Astrocyte (in vitro differentiated cells and primary cell): ENCODE measurements at regions not wholly inside any gene's neighbourhood (a gene's known extent, or its start where the extent isn't known, plus 50 kb on each side); places are given as distances from the start of the nearest gene placed in this dataset.

ENCODE experiments used
- DNase-seq: peaks from one replicate; pipeline ENCODE4 v3.0.0-alpha.2; 2010; ENCODE audit warnings: low read depth
- FAIRE-seq: peaks from 2 replicates; lab custom pipeline; 2011; peaks lifted over from hg19 to GRCh38; lab: Jason Lieb, UNC
- H2AFZ ChIP-seq: 2 replicates; pipeline ENCODE4 v1.6.0; 2012; ENCODE audit warnings: low read depth, low read length, inconsistent platforms
- H3K27ac ChIP-seq: 2 replicates; pipeline ENCODE4 v1.5.1; 2011; ENCODE audit warnings: low read depth, low read length, inconsistent platforms
- H3K27me3 ChIP-seq: 2 replicates; pipeline ENCODE4 v1.6.0; 2011; ENCODE audit warnings: low read length, inconsistent platforms; ENCODE audit not compliant: insufficient read depth
- H3K36me3 ChIP-seq: 2 replicates; pipeline ENCODE4 v1.5.1; 2011; ENCODE audit warnings: low read length, inconsistent platforms; ENCODE audit not compliant: insufficient read depth
- H3K4me1 ChIP-seq: 2 replicates; pipeline ENCODE4 v1.5.1; 2011; ENCODE audit warnings: low read length, inconsistent platforms; ENCODE audit not compliant: insufficient read depth
- H3K4me2 ChIP-seq: 2 replicates; pipeline ENCODE4 v1.6.0; 2012; ENCODE audit warnings: low read length, inconsistent platforms
- H3K4me3 ChIP-seq: 2 replicates; pipeline ENCODE4 v1.5.1; 2011; ENCODE audit warnings: low read depth, mild to moderate bottlenecking, low read length, inconsistent platforms; ENCODE audit not compliant: insufficient read depth
- H3K79me2 ChIP-seq: 2 replicates; pipeline ENCODE4 v1.6.0; 2012; ENCODE audit warnings: mild to moderate bottlenecking, low read length, inconsistent platforms; ENCODE audit not compliant: insufficient read depth
- H3K9ac ChIP-seq: 2 replicates; pipeline ENCODE4 v1.6.0; 2012; ENCODE audit warnings: mild to moderate bottlenecking, low read length, inconsistent platforms
- H3K9me3 ChIP-seq: 2 replicates; pipeline ENCODE4 v1.5.1; 2012; ENCODE audit warnings: low read depth, mild to moderate bottlenecking, low read length, inconsistent platforms; ENCODE audit not compliant: insufficient read depth
- H4K20me1 ChIP-seq: 2 replicates; pipeline ENCODE4 v1.6.0; 2012; ENCODE audit warnings: low read length, inconsistent platforms; ENCODE audit not compliant: insufficient read depth
- H3K27ac Mint-ChIP-seq: one replicate; pipeline ENCODE4 v1.8.0; 2021; ENCODE audit warnings: mild to moderate bottlenecking, mixed read lengths; ENCODE audit not compliant: unreplicated experiment
- H3K27me3 Mint-ChIP-seq: one replicate; pipeline ENCODE4 v1.8.0; 2021; ENCODE audit warnings: low read depth, mixed read lengths; ENCODE audit not compliant: unreplicated experiment
- H3K36me3 Mint-ChIP-seq: one replicate; pipeline ENCODE4 v1.8.0; 2021; ENCODE audit warnings: low read depth, mixed read lengths; ENCODE audit not compliant: unreplicated experiment
- H3K4me1 Mint-ChIP-seq: one replicate; pipeline ENCODE4 v1.8.0; 2021; ENCODE audit warnings: low read depth, mixed read lengths; ENCODE audit not compliant: unreplicated experiment
- H3K4me3 Mint-ChIP-seq: one replicate; pipeline ENCODE4 v1.8.0; 2021; ENCODE audit warnings: mild to moderate bottlenecking, moderate library complexity, mixed read lengths; ENCODE audit not compliant: unreplicated experiment
- H3K9me3 Mint-ChIP-seq: one replicate; pipeline ENCODE4 v1.8.0; 2021; ENCODE audit warnings: mild to moderate bottlenecking, mixed read lengths; ENCODE audit not compliant: unreplicated experiment
- CTCF ChIP-seq: IDR thresholded peaks from 2 replicates; pipeline ENCODE4 v1.5.1; 2011; ENCODE audit warnings: low read depth, mild to moderate bottlenecking, inconsistent platforms, low read length, moderate library complexity; ENCODE audit not compliant: insufficient read depth
- EZH2 ChIP-seq: IDR thresholded peaks from 2 replicates; pipeline ENCODE4 v1.6.1; 2012; ENCODE audit warnings: mild to moderate bottlenecking, low read length, inconsistent platforms; ENCODE audit not compliant: insufficient read depth

- no peak for FAIRE-seq
These were observed 123.4 kb upstream of the MAN2A1 start for GRCh38 chr5:109566361-109566760.

GRCh38 chr5:109563739-109564138, 126.0 kb upstream of the MAN2A1 start:
- no peaks in the 10 kb centered on the region for H3K36me3 Mint-ChIP-seq
- Histone ChIP-seq H2AFZ (no peak overlapping the region), H3K4me2 (no peak overlapping the region), H3K4me3 (no peak overlapping the region), H3K9me3 (no peaks in the 10 kb centered on the region), H3K36me3 (no peaks in the 10 kb centered on the region), H3K27ac (no peak overlapping the region), H3K79me2 (no peaks in the 10 kb centered on the region), H3K27me3 (no peaks in the 10 kb centered on the region), H3K9ac (no peak overlapping the region), H4K20me1 (no peaks in the 10 kb centered on the region), H3K4me1 (no peaks in the 10 kb centered on the region)
- peaks cover 13% of the 10 kb centered on the region for H3K4me1 Mint-ChIP-seq
- no peak overlapping the region for H3K27ac Mint-ChIP-seq
- TF ChIP-seq EZH2 (no peak), CTCF (no peak)
- H3K4me3 Mint-ChIP-seq, result no peak overlapping the region
- no peaks in the 10 kb centered on the region for H3K27me3 Mint-ChIP-seq
- no peak for FAIRE-seq
- no peak for DNase-seq
- no peaks in the 10 kb centered on the region for H3K9me3 Mint-ChIP-seq

More at GRCh38 chr5:109566361-109566760, 123.4 kb upstream of the MAN2A1 start:
- H3K4me1 ChIP-seq, result no peaks in the 10 kb centered on the region
- H3K9me3 ChIP-seq, result no peaks in the 10 kb centered on the region
- H3K4me3 Mint-ChIP-seq, result no peak overlapping the region
- H3K9ac ChIP-seq, result no peak overlapping the region
- H3K27ac Mint-ChIP-seq, result no peak overlapping the region
- no peaks in the 10 kb centered on the region for H3K79me2 ChIP-seq
- TF ChIP-seq CTCF (no peak), EZH2 (no peak)
- H3K27me3 Mint-ChIP-seq, result no peaks in the 10 kb centered on the region
- no peak overlapping the region for H3K27ac ChIP-seq
- no peaks in the 10 kb centered on the region for H3K36me3 Mint-ChIP-seq
- H3K27me3 ChIP-seq, result no peaks in the 10 kb centered on the region
- H3K4me3 ChIP-seq, result no peak overlapping the region
- H3K36me3 ChIP-seq, result no peaks in the 10 kb centered on the region
- H2AFZ ChIP-seq, result no peak overlapping the region
- H3K4me2 ChIP-seq, result no peak overlapping the region
- H3K9me3 Mint-ChIP-seq, result no peaks in the 10 kb centered on the region
- H3K4me1 Mint-ChIP-seq, result peaks cover 9% of the 10 kb centered on the region
- DNase-seq, result no peak
- no peaks in the 10 kb centered on the region for H4K20me1 ChIP-seq

- Mint-ChIP-seq H3K36me3 (no peaks in the 10 kb centered on the region), H3K27ac (no peak overlapping the region), H3K27me3 (no peaks in the 10 kb centered on the region), H3K4me3 (no peak overlapping the region), H3K9me3 (no peaks in the 10 kb centered on the region), H3K4me1 (peaks cover 19% of the 10 kb centered on the region)
- Histone ChIP-seq H3K36me3 (no peaks in the 10 kb centered on the region), H3K27ac (no peak overlapping the region), H3K4me3 (no peak overlapping the region), H3K79me2 (no peaks in the 10 kb centered on the region), H3K9ac (no peak overlapping the region), H2AFZ (no peak overlapping the region), H4K20me1 (no peaks in the 10 kb centered on the region), H3K9me3 (no peaks in the 10 kb centered on the region), H3K4me1 (no peaks in the 10 kb centered on the region), H3K4me2 (no peak overlapping the region), H3K27me3 (no peaks in the 10 kb centered on the region)
- FAIRE-seq (no peak), DNase-seq (no peak)
- TF ChIP-seq CTCF (no peak), EZH2 (no peak)
These were observed 126.5 kb upstream of the MAN2A1 start for GRCh38 chr5:109563189-109563588.
